ENCODE measurements at regions not wholly inside any gene's neighbourhood (a gene's known extent, or its start where the extent isn't known, plus 50 kb on each side); places are given as distances from the start of the nearest gene placed in this dataset.

DNA sequence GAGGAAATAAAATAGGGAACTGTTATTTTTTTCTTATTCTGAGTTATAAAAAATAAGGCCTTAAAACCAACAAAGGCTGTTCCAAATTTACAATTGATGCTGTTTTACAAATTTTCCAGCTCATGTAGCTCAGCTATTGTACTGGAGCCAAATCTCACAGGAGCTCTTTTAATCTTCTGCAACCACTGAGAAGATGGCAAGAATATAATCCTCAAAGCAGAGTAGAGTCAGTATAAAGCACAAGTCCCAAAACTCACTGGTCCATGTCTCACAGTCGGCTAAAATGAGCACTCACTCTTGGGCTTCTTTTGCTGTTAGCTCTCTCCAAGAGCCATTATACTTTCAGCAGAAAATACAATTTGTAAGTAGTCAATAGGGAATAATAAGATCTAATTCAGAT lies 1074.4 kb upstream of the PRR20A start:
- DNase-seq (ENCODE audit: low spot score) (no peak), ATAC-seq (no peak)
- H3K27ac Mint-ChIP-seq = no peak overlapping the region
- ChIA-PET POLR2A (no interaction called here), CTCF (no interaction called here)
- H3K4me1 Mint-ChIP-seq = no peaks in the 10 kb centered on the region
- no peak for TF ChIP-seq FOXJ3 (CRISPR knock-in tag; IDR thresholded peaks at IDR 0.05; ENCODE audit: borderline replicate concordance)
- no peak for TF ChIP-seq FOXP4 (CRISPR knock-in tag; IDR thresholded peaks at IDR 0.05)
- no peak for TF ChIP-seq ZNF425 (CRISPR knock-in tag; conservative IDR thresholded peaks at IDR 0.05)
- no peak for TF ChIP-seq GABPB1 (CRISPR knock-in tag; IDR thresholded peaks at IDR 0.05)
- TF ChIP-seq MYBL2 (CRISPR knock-in tag; IDR thresholded peaks at IDR 0.05) = no peak
- no peak for TF ChIP-seq EMX1 (CRISPR knock-in tag; IDR thresholded peaks at IDR 0.05)
- TF ChIP-seq IRF2 (CRISPR knock-in tag; IDR thresholded peaks at IDR 0.05; ENCODE audit: borderline replicate concordance, low read depth) = no peak
- no peak for TF ChIP-seq E2F4 (CRISPR knock-in tag; IDR thresholded peaks at IDR 0.05; ENCODE audit: borderline replicate concordance, low read depth)
- TF ChIP-seq, protein P1, sequence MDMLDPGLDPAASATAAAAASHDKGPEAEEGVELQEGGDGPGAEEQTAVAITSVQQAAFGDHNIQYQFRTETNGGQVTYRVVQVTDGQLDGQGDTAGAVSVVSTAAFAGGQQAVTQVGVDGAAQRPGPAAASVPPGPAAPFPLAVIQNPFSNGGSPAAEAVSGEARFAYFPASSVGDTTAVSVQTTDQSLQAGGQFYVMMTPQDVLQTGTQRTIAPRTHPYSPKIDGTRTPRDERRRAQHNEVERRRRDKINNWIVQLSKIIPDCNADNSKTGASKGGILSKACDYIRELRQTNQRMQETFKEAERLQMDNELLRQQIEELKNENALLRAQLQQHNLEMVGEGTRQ (CRISPR knock-in tag; IDR thresholded peaks at IDR 0.05) = no peak
- no peak for TF ChIP-seq SMAD4 (CRISPR knock-in tag; IDR thresholded peaks at IDR 0.05)
- TF ChIP-seq IRF1 (CRISPR knock-in tag; IDR thresholded peaks at IDR 0.05) = no peak
- TF ChIP-seq, protein P2, sequence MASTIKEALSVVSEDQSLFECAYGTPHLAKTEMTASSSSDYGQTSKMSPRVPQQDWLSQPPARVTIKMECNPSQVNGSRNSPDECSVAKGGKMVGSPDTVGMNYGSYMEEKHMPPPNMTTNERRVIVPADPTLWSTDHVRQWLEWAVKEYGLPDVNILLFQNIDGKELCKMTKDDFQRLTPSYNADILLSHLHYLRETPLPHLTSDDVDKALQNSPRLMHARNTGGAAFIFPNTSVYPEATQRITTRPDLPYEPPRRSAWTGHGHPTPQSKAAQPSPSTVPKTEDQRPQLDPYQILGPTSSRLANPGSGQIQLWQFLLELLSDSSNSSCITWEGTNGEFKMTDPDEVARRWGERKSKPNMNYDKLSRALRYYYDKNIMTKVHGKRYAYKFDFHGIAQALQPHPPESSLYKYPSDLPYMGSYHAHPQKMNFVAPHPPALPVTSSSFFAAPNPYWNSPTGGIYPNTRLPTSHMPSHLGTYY (CRISPR knock-in tag; IDR thresholded peaks at IDR 0.05) = no peak
- TF ChIP-seq AR (CRISPR knock-in tag; IDR thresholded peaks at IDR 0.05) = no peak
- TF ChIP-seq TEAD1 (CRISPR knock-in tag; IDR thresholded peaks at IDR 0.05) = no peak
- no peak for TF ChIP-seq TCF7 (CRISPR knock-in tag; IDR thresholded peaks at IDR 0.05; ENCODE audit: low read depth)
- TF ChIP-seq RORB (CRISPR knock-in tag; IDR thresholded peaks at IDR 0.05) = no peak
- no peak for TF ChIP-seq ZNF671 (CRISPR knock-in tag; IDR thresholded peaks at IDR 0.05)
- TF ChIP-seq, protein P3, sequence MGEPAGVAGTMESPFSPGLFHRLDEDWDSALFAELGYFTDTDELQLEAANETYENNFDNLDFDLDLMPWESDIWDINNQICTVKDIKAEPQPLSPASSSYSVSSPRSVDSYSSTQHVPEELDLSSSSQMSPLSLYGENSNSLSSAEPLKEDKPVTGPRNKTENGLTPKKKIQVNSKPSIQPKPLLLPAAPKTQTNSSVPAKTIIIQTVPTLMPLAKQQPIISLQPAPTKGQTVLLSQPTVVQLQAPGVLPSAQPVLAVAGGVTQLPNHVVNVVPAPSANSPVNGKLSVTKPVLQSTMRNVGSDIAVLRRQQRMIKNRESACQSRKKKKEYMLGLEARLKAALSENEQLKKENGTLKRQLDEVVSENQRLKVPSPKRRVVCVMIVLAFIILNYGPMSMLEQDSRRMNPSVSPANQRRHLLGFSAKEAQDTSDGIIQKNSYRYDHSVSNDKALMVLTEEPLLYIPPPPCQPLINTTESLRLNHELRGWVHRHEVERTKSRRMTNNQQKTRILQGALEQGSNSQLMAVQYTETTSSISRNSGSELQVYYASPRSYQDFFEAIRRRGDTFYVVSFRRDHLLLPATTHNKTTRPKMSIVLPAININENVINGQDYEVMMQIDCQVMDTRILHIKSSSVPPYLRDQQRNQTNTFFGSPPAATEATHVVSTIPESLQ (CRISPR knock-in tag; IDR thresholded peaks at IDR 0.05) = no peak
- no peaks in the 10 kb centered on the region for H3K27me3 Mint-ChIP-seq (ENCODE audit: low read depth)
- no peaks in the 10 kb centered on the region for H3K36me3 Mint-ChIP-seq
- H3K9me3 Mint-ChIP-seq = no peaks in the 10 kb centered on the region
- no peak overlapping the region for H3K4me3 Mint-ChIP-seq
